ENCODE measurements at regions not wholly inside any gene's neighbourhood (a gene's known extent, or its start where the extent isn't known, plus 50 kb on each side); places are given as distances from the start of the nearest gene placed in this dataset.

DNA sequence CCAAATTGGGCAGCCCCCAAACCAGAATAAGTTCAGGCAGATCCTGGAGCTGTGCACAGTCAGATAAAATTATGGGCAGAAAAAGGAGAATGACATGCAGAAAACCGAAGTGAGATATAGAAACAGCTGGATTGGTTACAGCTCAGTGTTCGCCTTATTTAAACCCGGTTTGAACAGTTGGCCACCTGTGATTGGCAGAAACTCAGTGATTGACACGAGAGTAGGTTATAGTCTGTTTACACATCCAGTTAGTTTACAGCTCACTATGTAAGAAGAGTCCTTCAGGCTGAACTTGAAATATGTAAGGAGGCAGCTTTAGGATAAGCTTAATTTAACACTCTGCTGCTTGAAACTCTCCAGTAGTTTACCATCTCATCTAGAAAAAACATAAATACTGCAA lies 271.6 kb upstream of the ARRDC4 start:
- no peaks in the 10 kb centered on the region for H4K20me1 ChIP-seq (ENCODE audit: control insufficient read depth, insufficient read depth, low read depth, low read length)
- H3K4me2 ChIP-seq (ENCODE audit: low read length) = no peak overlapping the region
- no peaks in the 10 kb centered on the region for H3K36me3 ChIP-seq (ENCODE audit: control insufficient read depth, low read length)
- H3K79me2 ChIP-seq (ENCODE audit: control insufficient read depth, low read length) = no peaks in the 10 kb centered on the region
- H3K4me1 ChIP-seq (ENCODE audit: control insufficient read depth, low read length) = no peaks in the 10 kb centered on the region
- H3K9me3 ChIP-seq (ENCODE audit: control insufficient read depth, insufficient read depth, low read length) = no peaks in the 10 kb centered on the region
- no peak for TF ChIP-seq EZH2phosphoT487 (IDR thresholded peaks at IDR 0.05; ENCODE audit: borderline replicate concordance, low read length)
- TF ChIP-seq, protein P1, sequence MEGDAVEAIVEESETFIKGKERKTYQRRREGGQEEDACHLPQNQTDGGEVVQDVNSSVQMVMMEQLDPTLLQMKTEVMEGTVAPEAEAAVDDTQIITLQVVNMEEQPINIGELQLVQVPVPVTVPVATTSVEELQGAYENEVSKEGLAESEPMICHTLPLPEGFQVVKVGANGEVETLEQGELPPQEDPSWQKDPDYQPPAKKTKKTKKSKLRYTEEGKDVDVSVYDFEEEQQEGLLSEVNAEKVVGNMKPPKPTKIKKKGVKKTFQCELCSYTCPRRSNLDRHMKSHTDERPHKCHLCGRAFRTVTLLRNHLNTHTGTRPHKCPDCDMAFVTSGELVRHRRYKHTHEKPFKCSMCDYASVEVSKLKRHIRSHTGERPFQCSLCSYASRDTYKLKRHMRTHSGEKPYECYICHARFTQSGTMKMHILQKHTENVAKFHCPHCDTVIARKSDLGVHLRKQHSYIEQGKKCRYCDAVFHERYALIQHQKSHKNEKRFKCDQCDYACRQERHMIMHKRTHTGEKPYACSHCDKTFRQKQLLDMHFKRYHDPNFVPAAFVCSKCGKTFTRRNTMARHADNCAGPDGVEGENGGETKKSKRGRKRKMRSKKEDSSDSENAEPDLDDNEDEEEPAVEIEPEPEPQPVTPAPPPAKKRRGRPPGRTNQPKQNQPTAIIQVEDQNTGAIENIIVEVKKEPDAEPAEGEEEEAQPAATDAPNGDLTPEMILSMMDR (IDR thresholded peaks at IDR 0.05; ENCODE audit: low read depth, low read length, poor library complexity, severe bottlenecking) = no peak
- H3F3A ChIP-seq (ENCODE audit: control insufficient read depth, insufficient read depth) = no peaks in the 10 kb centered on the region
- H3K9me2 ChIP-seq (replicated peaks; ENCODE audit: control insufficient read depth, low read length) = no peaks in the 10 kb centered on the region
- no peaks in the 10 kb centered on the region for H3K27me3 ChIP-seq (ENCODE audit: control insufficient read depth, low read length)
- H3K27ac ChIP-seq (ENCODE audit: low read depth, low read length) = no peak overlapping the region
- no peak overlapping the region for H3K4me3 ChIP-seq (ENCODE audit: low read length)

DNA sequence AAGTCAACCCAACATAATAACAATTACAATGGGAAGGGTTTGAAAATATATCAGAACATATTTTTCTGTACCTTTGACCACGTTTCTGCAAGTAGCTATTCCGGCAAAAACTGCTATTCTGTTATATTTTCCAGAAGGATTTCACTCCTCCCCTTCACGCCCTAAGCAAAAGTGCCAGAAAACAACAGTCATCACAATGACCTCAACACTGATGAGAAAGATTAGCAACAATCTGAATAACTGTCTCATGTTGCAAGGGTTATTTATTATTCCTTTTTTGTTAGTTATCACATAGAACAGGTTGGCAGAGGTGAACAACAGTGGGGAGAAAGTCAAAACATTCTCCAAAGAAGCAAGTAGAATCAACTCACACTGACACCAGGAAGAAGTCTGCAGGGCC lies 269.4 kb upstream of the ARRDC4 start:
- H3K9me3 ChIP-seq (ENCODE audit: control insufficient read depth, insufficient read depth, low read length) = no peaks in the 10 kb centered on the region
- no peak overlapping the region for H3K27ac ChIP-seq (ENCODE audit: low read depth, low read length)
- TF ChIP-seq, protein P1 (IDR thresholded peaks at IDR 0.05; ENCODE audit: low read depth, low read length, poor library complexity, severe bottlenecking) = no peak
- TF ChIP-seq EZH2phosphoT487 (IDR thresholded peaks at IDR 0.05; ENCODE audit: borderline replicate concordance, low read length) = no peak
- H3K4me3 ChIP-seq (ENCODE audit: low read length) = no peak overlapping the region
- no peaks in the 10 kb centered on the region for H3F3A ChIP-seq (ENCODE audit: control insufficient read depth, insufficient read depth)
- no peaks in the 10 kb centered on the region for H3K27me3 ChIP-seq (ENCODE audit: control insufficient read depth, low read length)
- H3K79me2 ChIP-seq (ENCODE audit: control insufficient read depth, low read length) = no peaks in the 10 kb centered on the region
- no peak overlapping the region for H3K4me2 ChIP-seq (ENCODE audit: low read length)
- H3K9me2 ChIP-seq (replicated peaks; ENCODE audit: control insufficient read depth, low read length) = no peaks in the 10 kb centered on the region
- no peaks in the 10 kb centered on the region for H3K36me3 ChIP-seq (ENCODE audit: control insufficient read depth, low read length)
- H4K20me1 ChIP-seq (ENCODE audit: control insufficient read depth, insufficient read depth, low read depth, low read length) = no peaks in the 10 kb centered on the region
- H3K4me1 ChIP-seq (ENCODE audit: control insufficient read depth, low read length) = no peaks in the 10 kb centered on the region

DNA sequence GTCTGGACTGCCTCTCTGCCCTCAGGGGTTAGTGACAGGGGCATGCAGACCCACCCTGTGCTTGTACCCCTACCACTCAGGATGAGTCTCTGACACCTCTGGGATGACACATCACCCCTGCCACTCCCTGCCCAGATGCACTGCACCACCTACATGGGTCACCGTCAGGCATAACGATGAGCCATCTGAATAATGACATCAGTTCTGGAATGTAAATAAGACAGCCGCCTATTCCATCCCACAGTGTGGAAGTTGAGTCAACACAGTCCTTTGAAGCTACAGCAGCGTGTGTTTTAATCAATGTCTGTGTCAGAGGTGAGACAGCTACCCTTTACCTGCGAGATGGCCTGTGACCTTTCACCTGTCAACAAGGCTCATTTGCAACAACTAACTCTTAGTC lies 268.7 kb upstream of the ARRDC4 start:
- H3K9me3 ChIP-seq (ENCODE audit: control insufficient read depth, insufficient read depth, low read length) = no peaks in the 10 kb centered on the region
- TF ChIP-seq, protein P1 (IDR thresholded peaks at IDR 0.05; ENCODE audit: low read depth, low read length, poor library complexity, severe bottlenecking) = no peak
- TF ChIP-seq EZH2phosphoT487 (IDR thresholded peaks at IDR 0.05; ENCODE audit: borderline replicate concordance, low read length) = no peak
- no peaks in the 10 kb centered on the region for H3K79me2 ChIP-seq (ENCODE audit: control insufficient read depth, low read length)
- H3F3A ChIP-seq (ENCODE audit: control insufficient read depth, insufficient read depth) = no peaks in the 10 kb centered on the region
- no peak overlapping the region for H3K27ac ChIP-seq (ENCODE audit: low read depth, low read length)
- H3K4me1 ChIP-seq (ENCODE audit: control insufficient read depth, low read length) = no peaks in the 10 kb centered on the region
- H3K9me2 ChIP-seq (replicated peaks; ENCODE audit: control insufficient read depth, low read length) = no peaks in the 10 kb centered on the region
- H3K36me3 ChIP-seq (ENCODE audit: control insufficient read depth, low read length) = no peaks in the 10 kb centered on the region
- H4K20me1 ChIP-seq (ENCODE audit: control insufficient read depth, insufficient read depth, low read depth, low read length) = no peaks in the 10 kb centered on the region
- no peak overlapping the region for H3K4me2 ChIP-seq (ENCODE audit: low read length)
- no peak overlapping the region for H3K4me3 ChIP-seq (ENCODE audit: low read length)
- H3K27me3 ChIP-seq (ENCODE audit: control insufficient read depth, low read length) = no peaks in the 10 kb centered on the region
